Stomach (tissue), 8 donors: ENCODE measurements at regions not wholly inside any gene's neighbourhood (a gene's known extent, or its start where the extent isn't known, plus 50 kb on each side); places are given as distances from the start of the nearest gene placed in this dataset.
"Not testable (repeated sequence)": the region's sequence is repeated elsewhere in the genome, so short reads cannot be mapped to it uniquely, and the experiment has no call there.

Experiments
- DNase-seq, 2 donors: peaks; one replicate each; pipeline versions ENCODE4 v3.0.0 to v3.0.0-alpha.2; 2013 to 2019
- H3K27ac ChIP-seq, 5 donors: fragments of 200-600 bp in 4 of 5; sonication (generic) in 4 of 5; one replicate each; pipeline ENCODE4 v1.5.1; 2013 to 2019; ENCODE audit warnings: mild to moderate bottlenecking in 1 of 5, moderate library complexity in 1 of 5
- H3K27me3 ChIP-seq, 3 donors: fragments of 200-600 bp; sonication (generic); one replicate each; pipeline ENCODE4 v1.5.1; 2017 to 2019; ENCODE audit warnings: mixed run types in 1 of 3
- H3K36me3 ChIP-seq, 4 donors: fragments of 200-600 bp; sonication (generic); 1 replicate in 3 of 4; 2 replicates in 1 of 4; pipeline ENCODE4 v1.5.1; 2016 to 2019
- H3K4me1 ChIP-seq, 4 donors: fragments of 200-600 bp; sonication (generic); one replicate each; pipeline ENCODE4 v1.5.1; 2016 to 2019
- H3K4me3 ChIP-seq, 4 donors: fragments of 200-600 bp; sonication (generic) in 3 of 4; one replicate each; pipeline ENCODE4 v1.5.1; 2016 to 2019; ENCODE audit warnings: mild to moderate bottlenecking in 1 of 4
- H3K9me3 ChIP-seq, 4 donors: fragments of 200-600 bp; sonication (generic); one replicate each; pipeline ENCODE4 v1.5.1; 2016 to 2019
- EP300 ChIP-seq: sonication (generic); formaldehyde crosslinking; IDR thresholded peaks from one replicate; pipeline ENCODE4 v1.6.1; 2017; ENCODE audit warnings: antibody characterized with exemption
- POLR2A ChIP-seq, 4 donors: fragments of 450-650 bp; IDR thresholded peaks; one replicate each; pipeline ENCODE4 v1.6.1; 2016; ENCODE audit warnings: antibody characterized with exemption in 4 of 4, control low read depth in 2 of 4, mild to moderate bottlenecking in 1 of 4, moderate library complexity in 1 of 4
- POLR2AphosphoS5 ChIP-seq, 3 donors: sonication (generic); formaldehyde crosslinking; IDR thresholded peaks; one replicate each; pipeline ENCODE4 v1.6.1; 2016; ENCODE audit warnings: antibody characterized with exemption in 3 of 3
- WGBS, 5 donors: extraction: QIAGEN DNeasy Blood & Tissue Kit in 3 of 5; methylation state at CpG; one replicate each; pipeline versions ENCODE4 v1.1.5 to v1.1.7; 2013 to 2018; 5-methylcytosine and 5-hydroxymethylcytosine counted together
- intact Hi-C: fragments of 100-400 bp; cut with DNase I; formaldehyde crosslinking; loops from one replicate; pipeline ENCODE4 v1.15.1; 2023; ENCODE audit warnings: low total_unique reads
- TF ChIP-seq, protein P1 (sequence below), 7 experiments: fragments of 450-650 bp in 4 of 7; fragments of 200-600 bp in 3 of 7; sonication (generic) in 3 of 7; IDR thresholded peaks; one replicate each; pipeline ENCODE4 v1.5.1; 2016 to 2019; ENCODE audit warnings: antibody characterized with exemption in 7 of 7, control low read depth in 2 of 7, mild to moderate bottlenecking in 1 of 7
- donor health status: healthy with polysubstance abuse.
- donor health status: Bipolar disorder and iron deficiency.
- donor health status: healthy.

DNA sequence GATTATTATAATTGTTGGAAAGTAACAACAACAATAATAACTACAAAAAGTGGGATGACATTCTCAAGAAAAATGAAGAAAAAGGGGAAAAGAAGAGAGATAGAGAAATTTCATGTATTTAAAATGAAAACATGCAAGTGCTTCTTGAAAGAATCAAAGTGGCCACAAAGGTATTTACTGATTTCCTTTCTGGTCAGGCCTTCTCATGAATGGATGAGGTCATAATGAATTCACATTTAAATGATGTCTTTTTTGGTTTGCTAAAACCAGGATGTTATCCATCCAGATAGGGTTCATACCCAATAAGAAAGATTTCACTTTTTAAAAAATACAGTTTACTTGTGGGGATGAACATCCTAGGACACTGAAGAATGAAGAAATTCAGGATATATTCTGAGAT, 446.4 kb upstream of the PTGER4 start:
- Histone ChIP-seq H3K9me3 (no peaks in the 10 kb centered on the region), H3K36me3 (no peaks in the 10 kb centered on the region), H3K27me3 (no peaks in the 10 kb centered on the region), H3K4me1 (no peaks in the 10 kb centered on the region), H3K4me3 (no peak overlapping the region), H3K27ac (no peak overlapping the region)
- DNase-seq = no peak
- no peak for TF ChIP-seq POLR2A (IDR thresholded peaks at IDR 0.05)
- intact Hi-C loops = no loop called here

DNA sequence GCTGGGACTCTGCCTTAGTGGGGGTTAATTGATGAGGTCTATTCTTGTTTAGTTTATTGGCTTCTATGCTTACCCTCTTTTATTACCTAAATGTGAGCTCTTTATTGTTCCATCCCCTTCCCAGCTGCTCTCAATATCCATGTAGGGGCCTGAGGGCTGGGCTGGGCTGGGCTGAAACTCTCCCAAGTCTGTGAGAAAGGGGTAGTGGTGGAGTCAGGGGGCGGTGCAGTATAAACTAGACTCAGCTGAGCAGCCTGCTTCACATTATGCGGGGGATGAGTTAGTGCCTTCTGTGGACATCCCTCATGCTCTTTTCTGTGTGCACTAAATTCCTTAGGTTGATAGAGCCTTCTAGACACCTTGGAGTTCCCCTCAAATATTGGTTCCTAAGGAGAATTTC, 451.8 kb upstream of the PTGER4 start:
- Histone ChIP-seq H3K36me3 (no peaks in the 10 kb centered on the region), H3K9me3 (no peaks in the 10 kb centered on the region), H3K4me1 (peaks cover 0 to 25% (median 5%) of the 10 kb centered on the region in 4 donors), H3K27me3 (no peaks in the 10 kb centered on the region), H3K27ac (no peak overlapping the region), H3K4me3 (no peak overlapping the region)
- intact Hi-C loops = no loop called here
- WGBS, 5 donors = 87 to 95% (median 91%) methylated on average over 2 of the region's 2 CpGs
- no peak for DNase-seq
- no peak for TF ChIP-seq POLR2AphosphoS5 (IDR thresholded peaks at IDR 0.05)

DNA sequence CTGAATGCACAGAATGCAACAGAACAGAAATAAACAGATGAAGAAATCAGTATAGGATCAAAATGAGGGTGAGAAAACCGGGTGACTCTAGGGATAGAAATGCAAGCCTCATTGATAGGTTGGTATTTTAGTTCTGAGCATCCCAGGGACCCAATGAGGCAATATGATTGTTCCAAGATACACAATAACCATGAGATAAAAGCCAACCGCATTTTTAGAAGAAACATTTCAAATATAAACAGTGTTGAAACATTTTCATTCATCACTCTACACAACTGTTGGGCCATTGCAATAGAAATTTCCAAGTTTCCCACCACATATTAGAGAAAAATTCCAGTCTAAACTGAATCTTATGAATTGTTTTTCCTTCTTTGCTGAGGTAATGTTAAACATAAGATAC, 452.3 kb upstream of the PTGER4 start:
- no peaks in the 10 kb centered on the region for H3K27me3 ChIP-seq
- H3K27ac ChIP-seq = no peak overlapping the region
- intact Hi-C loops = no loop called here
- TF ChIP-seq EP300 (no peak), POLR2AphosphoS5 (IDR thresholded peaks at IDR 0.05) (no peak), POLR2A (IDR thresholded peaks at IDR 0.05) (no peak)
- TF ChIP-seq, protein P1, sequence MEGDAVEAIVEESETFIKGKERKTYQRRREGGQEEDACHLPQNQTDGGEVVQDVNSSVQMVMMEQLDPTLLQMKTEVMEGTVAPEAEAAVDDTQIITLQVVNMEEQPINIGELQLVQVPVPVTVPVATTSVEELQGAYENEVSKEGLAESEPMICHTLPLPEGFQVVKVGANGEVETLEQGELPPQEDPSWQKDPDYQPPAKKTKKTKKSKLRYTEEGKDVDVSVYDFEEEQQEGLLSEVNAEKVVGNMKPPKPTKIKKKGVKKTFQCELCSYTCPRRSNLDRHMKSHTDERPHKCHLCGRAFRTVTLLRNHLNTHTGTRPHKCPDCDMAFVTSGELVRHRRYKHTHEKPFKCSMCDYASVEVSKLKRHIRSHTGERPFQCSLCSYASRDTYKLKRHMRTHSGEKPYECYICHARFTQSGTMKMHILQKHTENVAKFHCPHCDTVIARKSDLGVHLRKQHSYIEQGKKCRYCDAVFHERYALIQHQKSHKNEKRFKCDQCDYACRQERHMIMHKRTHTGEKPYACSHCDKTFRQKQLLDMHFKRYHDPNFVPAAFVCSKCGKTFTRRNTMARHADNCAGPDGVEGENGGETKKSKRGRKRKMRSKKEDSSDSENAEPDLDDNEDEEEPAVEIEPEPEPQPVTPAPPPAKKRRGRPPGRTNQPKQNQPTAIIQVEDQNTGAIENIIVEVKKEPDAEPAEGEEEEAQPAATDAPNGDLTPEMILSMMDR (IDR thresholded peaks at IDR 0.05) = no peak
- 48 to 67% (median 51%) methylated on average over 2 of the region's 2 CpGs for WGBS, 5 donors
- H3K36me3 ChIP-seq = no peaks in the 10 kb centered on the region
- no peak for DNase-seq
- no peaks in the 10 kb centered on the region for H3K9me3 ChIP-seq
- no peak overlapping the region for H3K4me3 ChIP-seq
- peaks cover 0 to 25% (median 5%) of the 10 kb centered on the region in 4 donors for H3K4me1 ChIP-seq

DNA sequence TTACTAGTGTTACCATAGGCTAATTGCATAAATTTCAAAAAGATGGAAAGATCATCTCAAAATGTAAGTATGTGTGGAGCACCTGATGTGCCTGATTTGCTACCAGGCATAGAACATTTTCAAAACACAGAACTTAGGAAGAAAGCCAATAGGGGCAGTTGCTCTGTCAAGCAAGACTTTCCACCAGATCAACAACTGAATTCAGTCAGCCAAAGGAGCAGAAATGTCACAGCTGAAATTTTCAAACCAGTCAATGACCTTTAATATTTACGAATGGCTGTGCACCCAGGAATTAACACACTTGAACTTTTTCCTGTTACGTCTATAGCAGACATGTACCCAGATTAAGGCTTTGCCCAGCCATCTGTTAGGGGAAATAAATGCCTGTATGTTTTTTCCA, 452.8 kb upstream of the PTGER4 start:
- no peak overlapping the region for H3K4me3 ChIP-seq
- H3K36me3 ChIP-seq = no peaks in the 10 kb centered on the region
- intact Hi-C loops = no loop called here
- 15 to 38% (median 24%) methylated on average over 2 of the region's 2 CpGs for WGBS, 5 donors
- TF ChIP-seq POLR2A (IDR thresholded peaks at IDR 0.05) (no peak), POLR2AphosphoS5 (IDR thresholded peaks at IDR 0.05) (peak in 1 of 3 donors; percentile 20)
- H3K27ac ChIP-seq = no peak overlapping the region
- peaks cover 0 to 25% (median 5%) of the 10 kb centered on the region in 4 donors for H3K4me1 ChIP-seq
- H3K27me3 ChIP-seq = no peaks in the 10 kb centered on the region
- no peaks in the 10 kb centered on the region for H3K9me3 ChIP-seq
- DNase-seq = peak in 1 of 2 donors; percentile 18

DNA sequence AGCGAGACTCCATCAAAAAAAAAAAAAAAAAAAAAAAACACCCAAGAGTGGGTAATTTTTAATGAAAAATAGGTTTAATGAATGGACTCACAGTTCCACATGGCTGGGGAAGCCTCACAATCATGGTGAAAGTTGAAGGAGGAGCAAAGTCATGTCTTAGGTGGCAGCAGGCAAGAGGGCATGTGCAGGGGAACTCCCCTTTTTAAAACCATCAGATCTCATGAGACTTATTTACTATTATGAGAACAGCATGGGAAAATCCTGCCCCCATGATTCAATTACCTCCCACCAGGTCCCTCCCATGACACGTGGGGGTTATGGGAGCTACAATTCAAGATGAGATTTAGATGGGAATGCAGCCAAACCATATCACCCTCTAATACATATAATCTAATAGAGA, 454.6 kb upstream of the PTGER4 start:
- WGBS, 5 donors = 69 to 90% (median 85%) methylated on average over 2 of the region's 2 CpGs

DNA sequence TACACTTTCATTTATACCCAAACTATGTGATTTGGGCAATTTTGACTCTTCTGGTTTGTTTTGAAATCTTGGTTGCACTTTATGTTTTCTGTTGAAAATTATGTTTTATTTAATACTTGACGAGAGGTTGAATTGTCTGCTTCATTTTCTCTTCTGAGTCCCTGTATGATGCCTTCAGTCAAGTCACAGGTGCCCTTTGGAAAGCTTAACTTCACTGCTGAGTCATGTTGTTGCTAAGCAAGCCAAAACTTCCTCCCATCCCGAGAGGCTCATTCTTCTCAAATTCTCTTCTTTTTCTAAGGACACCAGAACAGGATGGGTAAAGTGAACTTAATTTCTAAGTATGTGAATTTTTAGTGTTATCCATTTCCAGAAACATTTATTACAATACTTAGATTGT, 455.3 kb upstream of the PTGER4 start:
- intact Hi-C loops = no loop called here
- TF ChIP-seq POLR2A (IDR thresholded peaks at IDR 0.05) (no peak), POLR2AphosphoS5 (IDR thresholded peaks at IDR 0.05) (no peak), EP300 (no peak)
- TF ChIP-seq, protein P1 (IDR thresholded peaks at IDR 0.05) = no peak
- Histone ChIP-seq H3K27ac (no peak overlapping the region), H3K27me3 (no peaks in the 10 kb centered on the region), H3K4me3 (no peak overlapping the region), H3K9me3 (no peaks in the 10 kb centered on the region), H3K36me3 (no peaks in the 10 kb centered on the region), H3K4me1 (peaks cover 0 to 25% (median 5%) of the 10 kb centered on the region in 4 donors)
- WGBS, 5 donors = 59 to 84% (median 71%) methylated on average over 2 of the region's 2 CpGs
- no peak for DNase-seq

More for the DNA sequence above, 454.6 kb upstream of the PTGER4 start:
- intact Hi-C loops, DNase-seq, H3K27ac ChIP-seq, H3K36me3 ChIP-seq, H3K9me3 ChIP-seq, H3K4me3 ChIP-seq, H3K27me3 ChIP-seq: not testable (repeated sequence)
- peaks cover 0 to 25% (median 5%) of the 10 kb centered on the region in 4 donors for H3K4me1 ChIP-seq
